Keratinocyte (primary cell): ENCODE measurements at regions not wholly inside any gene's neighbourhood (a gene's known extent, or its start where the extent isn't known, plus 50 kb on each side); places are given as distances from the start of the nearest gene placed in this dataset.

Experiments used
- DNase-seq: peaks from one replicate; pipeline ENCODE4 v3.0.0-alpha.2; 2011; ENCODE audit warnings: low read depth, missing footprints, low spot score
- FAIRE-seq: peaks from 2 replicates; lab custom pipeline; 2011; peaks lifted over from hg19 to GRCh38; lab: Jason Lieb, UNC
- H2AFZ ChIP-seq: 2 replicates; pipeline ENCODE4 v1.6.0; 2012; ENCODE audit warnings: low read length, control low read depth, inconsistent platforms; ENCODE audit not compliant: control insufficient read depth
- H3K27ac ChIP-seq: 2 replicates; pipeline ENCODE4 v1.5.1; 2011; ENCODE audit warnings: low read length; ENCODE audit not compliant: control insufficient read depth, insufficient read depth
- H3K27me3 ChIP-seq: 3 replicates; pipeline ENCODE4 v1.6.0; 2011; ENCODE audit warnings: low read length; ENCODE audit not compliant: control insufficient read depth, insufficient read depth; ENCODE audit errors: extremely low read depth
- H3K36me3 ChIP-seq, 2 experiments: 2 replicates in 1 of 2; 3 replicates in 1 of 2; pipeline ENCODE4 v1.5.1; 2011; ENCODE audit warnings: low read length in 2 of 2, mild to moderate bottlenecking in 1 of 2; ENCODE audit not compliant: control insufficient read depth in 2 of 2, insufficient read depth in 2 of 2; ENCODE audit errors: extremely low read depth in 1 of 2
- H3K4me1 ChIP-seq: 3 replicates; pipeline ENCODE4 v1.5.1; 2011; ENCODE audit warnings: low read length; ENCODE audit not compliant: control insufficient read depth, insufficient read depth; ENCODE audit errors: extremely low read depth
- H3K4me2 ChIP-seq: 3 replicates; pipeline ENCODE4 v1.6.0; 2011; ENCODE audit warnings: low read depth, low read length; ENCODE audit not compliant: control insufficient read depth, insufficient read depth; ENCODE audit errors: extremely low read depth
- H3K4me3 ChIP-seq, 3 experiments: fragments of 200-600 bp in 1 of 3; sonication (generic) in 1 of 3; 2 replicates in 2 of 3; 3 replicates in 1 of 3; pipeline ENCODE4 v1.5.1; 2011 to 2016; ENCODE audit warnings: low read length in 3 of 3, mild to moderate bottlenecking in 3 of 3, control low read depth in 2 of 3, inconsistent platforms in 1 of 3, low read depth in 1 of 3, mixed read lengths in 1 of 3, mixed run types in 1 of 3, moderate library complexity in 1 of 3; ENCODE audit not compliant: control insufficient read depth in 2 of 3, insufficient read depth in 2 of 3; ENCODE audit errors: extremely low read depth in 1 of 3
- H3K79me2 ChIP-seq: 2 replicates; pipeline ENCODE4 v1.6.0; 2012; ENCODE audit warnings: low read length; ENCODE audit not compliant: control insufficient read depth, insufficient read depth
- H3K9ac ChIP-seq: 3 replicates; pipeline ENCODE4 v1.6.0; 2011; ENCODE audit warnings: low read length; ENCODE audit not compliant: control insufficient read depth, insufficient read depth; ENCODE audit errors: extremely low read depth
- H3K9me1 ChIP-seq: 3 replicates; pipeline ENCODE4 v1.6.0; 2011; ENCODE audit warnings: low read length; ENCODE audit not compliant: control insufficient read depth, insufficient read depth; ENCODE audit errors: extremely low read depth
- H3K9me3 ChIP-seq: 2 replicates; pipeline ENCODE4 v1.5.1; 2012; ENCODE audit warnings: low read depth, low read length; ENCODE audit not compliant: control insufficient read depth
- H4K20me1 ChIP-seq: 3 replicates; pipeline ENCODE4 v1.6.0; 2011; ENCODE audit warnings: low read length; ENCODE audit not compliant: control insufficient read depth, insufficient read depth; ENCODE audit errors: extremely low read depth
- CTCF ChIP-seq, 3 experiments: IDR thresholded peaks in 1 of 3; conservative IDR thresholded peaks in 1 of 3; optimal IDR thresholded peaks in 1 of 3; 2 replicates in 2 of 3; 3 replicates in 1 of 3; pipeline versions ENCODE3 to v1.5.1; 2011; ENCODE audit warnings: low read length in 3 of 3, mild to moderate bottlenecking in 3 of 3, moderate library complexity in 2 of 3, control low read depth in 1 of 3, inconsistent platforms in 1 of 3; ENCODE audit not compliant: insufficient read depth in 2 of 3; ENCODE audit errors: extremely low read depth in 1 of 3
- EZH2 ChIP-seq: IDR thresholded peaks from one replicate; pipeline ENCODE4 v1.6.1; 2012; ENCODE audit warnings: inconsistent platforms, mild to moderate bottlenecking, low read length, moderate library complexity
- dilution Hi-C: fragments of 300-500 bp; cut with MboI; formaldehyde crosslinking; loops from one replicate; pipeline ENCODE4 v1.7.0; 2020; ENCODE audit warnings: low sequenced_read_pairs; ENCODE audit not compliant: extremely low pct_ligation_motif_present

- Histone ChIP-seq H3K4me1 (no peaks in the 10 kb centered on the region), H3K4me3 (no peak overlapping the region), H4K20me1 (peaks cover 11% of the 10 kb centered on the region), H2AFZ (no peak overlapping the region), H3K4me2 (no peak overlapping the region), H3K27ac (no peak overlapping the region), H3K27me3 (peaks cover 84% of the 10 kb centered on the region), H3K79me2 (no peaks in the 10 kb centered on the region), H3K9me3 (no peaks in the 10 kb centered on the region), H3K9ac (no peak overlapping the region), H3K36me3 (no peaks in the 10 kb centered on the region), H3K9me1 (no peaks in the 10 kb centered on the region)
- dilution Hi-C loops = no loop called here
- TF ChIP-seq EZH2 (no peak), CTCF (optimal IDR thresholded peaks at IDR 0.05 in 1 of 3, IDR thresholded peaks at IDR 0.05 in 1 of 3, conservative IDR thresholded peaks at IDR 0.05 in 1 of 3; ENCODE audit: extremely low read depth in 1 of 3, insufficient read depth in 2 of 3, low read length in 3 of 3) (no peak)
- DNase-seq = no peak
- no peak for FAIRE-seq
Observed at GRCh38 chr15:70466305-70466704, 297.1 kb downstream of the UACA start.

GRCh38 chr15:70465812-70466211 lies 297.5 kb downstream of the UACA start:
- H3K4me1 ChIP-seq = no peaks in the 10 kb centered on the region
- no peaks in the 10 kb centered on the region for H3K9me1 ChIP-seq
- H3K9me3 ChIP-seq = no peaks in the 10 kb centered on the region
- no peak overlapping the region for H2AFZ ChIP-seq
- peaks cover 81% of the 10 kb centered on the region for H3K27me3 ChIP-seq
- H3K4me3 ChIP-seq = no peak overlapping the region
- H3K9ac ChIP-seq = no peak overlapping the region
- TF ChIP-seq EZH2 (no peak), CTCF (optimal IDR thresholded peaks at IDR 0.05 in 1 of 3, IDR thresholded peaks at IDR 0.05 in 1 of 3, conservative IDR thresholded peaks at IDR 0.05 in 1 of 3; ENCODE audit: extremely low read depth in 1 of 3, insufficient read depth in 2 of 3, low read length in 3 of 3) (no peak)
- no peaks in the 10 kb centered on the region for H3K79me2 ChIP-seq
- H3K36me3 ChIP-seq = no peaks in the 10 kb centered on the region
- no peak overlapping the region for H3K4me2 ChIP-seq
- peaks cover 11% of the 10 kb centered on the region for H4K20me1 ChIP-seq
- dilution Hi-C loops = no loop called here
- no peak overlapping the region for H3K27ac ChIP-seq
- DNase-seq (no peak), FAIRE-seq (no peak)
